HG02623 (cell line): ENCODE measurements at regions not wholly inside any gene's neighbourhood (a gene's known extent, or its start where the extent isn't known, plus 50 kb on each side); places are given as distances from the start of the nearest gene placed in this dataset.
"Not testable (repeated sequence)": the region's sequence is repeated elsewhere in the genome, so short reads cannot be mapped to it uniquely, and the experiment has no call there.

ENCODE experiments used
- ATAC-seq: cut with Tn5 transposase; IDR thresholded peaks from one replicate; pipeline ENCODE4 v1.9.1; 2021; ENCODE audit warnings: moderate library complexity; ENCODE audit not compliant: unreplicated experiment

GRCh38 chr14:51342226-51342625, 102.2 kb downstream of the TMX1 start:
- no peak for ATAC-seq

GRCh38 chr14:51351997-51352396, 112.0 kb downstream of the TMX1 start:
- no peak for ATAC-seq

DNA sequence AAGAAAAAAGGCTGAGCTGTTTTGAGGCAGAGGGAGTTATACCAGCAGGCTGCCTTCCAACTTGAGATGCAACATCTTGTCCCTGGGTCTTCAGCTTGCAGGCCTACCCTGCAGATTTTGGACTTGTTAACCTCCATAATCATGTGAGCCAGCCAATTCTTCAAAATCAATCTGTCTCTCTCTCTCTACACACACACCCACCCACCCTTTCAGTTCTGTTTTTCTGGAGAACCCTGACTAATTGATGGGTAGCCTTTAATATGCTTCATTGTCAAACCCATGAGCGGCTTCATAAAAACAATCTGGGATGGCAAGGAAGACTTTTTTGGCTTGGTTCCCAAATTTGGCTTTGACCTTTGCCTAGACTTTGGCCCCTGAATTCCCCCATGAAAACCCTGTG, 113.9 kb downstream of the TMX1 start:
- ATAC-seq: no peak

GRCh38 chr14:51354846-51355245, 114.8 kb downstream of the TMX1 start:
- ATAC-seq: no peak

DNA sequence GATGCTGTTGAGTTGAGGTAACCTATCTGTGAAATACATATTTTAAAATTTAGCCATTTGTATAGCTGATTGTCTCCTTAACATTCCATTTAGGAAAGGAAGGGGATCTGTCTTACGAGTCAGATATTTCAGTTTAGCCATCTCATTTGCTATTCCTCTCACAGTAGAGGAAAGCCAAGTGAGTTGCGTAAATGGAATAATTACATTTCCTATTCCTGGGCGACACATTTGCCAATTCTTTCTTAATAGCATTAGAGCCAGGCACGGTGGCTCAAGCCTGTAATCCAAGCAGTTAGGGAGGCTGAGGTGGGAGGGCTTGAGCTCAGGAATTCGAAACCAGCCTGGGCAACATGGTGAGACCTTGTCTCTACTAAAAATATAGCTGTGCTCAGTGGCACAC, 116.3 kb downstream of the TMX1 start:
- no peak for ATAC-seq

DNA sequence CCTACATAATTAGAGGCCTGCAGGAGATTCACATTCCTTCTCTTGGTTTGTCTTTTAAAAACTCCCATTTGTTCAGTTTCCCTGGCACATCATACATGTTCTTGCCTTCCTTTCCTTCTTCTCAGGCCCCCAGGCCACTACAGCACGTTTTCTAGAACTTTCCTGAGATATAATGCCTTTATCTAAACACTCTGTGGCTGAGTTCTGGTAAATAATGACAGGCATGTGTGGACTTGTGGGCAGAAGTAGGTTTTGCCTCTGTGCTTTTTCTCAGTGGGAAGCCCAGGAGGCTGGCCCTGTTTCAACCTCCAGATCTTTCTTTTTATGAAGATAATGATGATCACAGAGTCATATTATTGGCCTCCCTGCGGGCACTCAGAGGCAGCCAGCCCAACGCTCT, 117.2 kb downstream of the TMX1 start:
- ATAC-seq: no peak

DNA sequence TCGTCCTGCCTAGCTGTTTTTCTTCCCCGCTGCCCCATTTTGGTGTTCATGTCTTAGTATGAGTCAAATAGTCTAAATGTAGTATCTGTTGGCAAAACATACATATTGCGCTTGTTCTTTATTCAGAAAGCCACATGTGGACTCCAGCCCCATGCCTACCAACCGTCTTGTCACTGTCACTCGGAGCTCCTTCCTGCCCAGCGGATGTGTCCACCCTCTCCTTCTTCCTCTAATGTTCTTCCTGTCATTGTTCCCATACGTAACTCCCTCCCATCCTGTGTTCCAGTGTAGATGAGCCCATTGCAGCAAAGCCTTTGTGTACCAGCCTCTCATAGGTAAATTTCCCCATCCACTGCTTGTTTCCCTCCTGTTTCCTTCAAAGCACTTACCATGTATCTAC, 120.5 kb downstream of the TMX1 start:
- no peak for ATAC-seq

DNA sequence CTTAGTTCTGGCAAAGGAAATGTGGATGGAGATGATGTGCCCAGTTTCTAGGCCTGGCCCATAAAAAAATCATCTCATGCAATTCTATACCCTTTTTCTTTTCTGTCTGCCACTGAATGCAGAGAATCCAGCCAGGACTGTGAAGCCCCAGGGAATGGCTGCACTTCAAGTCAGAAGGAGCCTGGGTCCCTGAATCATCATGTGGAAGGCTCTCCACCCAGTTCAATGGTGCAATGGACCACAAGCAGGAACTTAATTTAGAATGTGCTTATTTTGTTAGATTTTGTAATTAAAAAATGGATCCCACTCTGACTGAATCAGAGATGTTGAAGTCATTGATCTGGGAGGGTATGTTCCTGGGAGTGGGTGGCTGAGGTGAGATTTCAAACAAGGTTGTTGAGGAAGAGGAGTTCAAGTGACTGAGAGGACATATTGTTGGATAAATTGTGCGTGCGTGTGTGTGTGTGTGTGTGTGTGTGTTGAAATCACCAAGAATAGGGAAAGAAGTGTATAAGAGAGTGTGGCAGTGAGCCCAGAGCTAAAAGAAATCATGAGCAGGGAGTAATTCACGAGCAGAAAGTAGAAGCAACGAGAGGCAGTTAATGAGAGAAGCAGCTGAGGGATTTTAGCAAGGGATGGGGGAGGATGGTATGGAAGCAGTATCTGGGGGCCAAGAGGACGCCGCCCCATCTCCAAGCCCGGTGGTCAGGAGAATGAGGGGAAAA, 125.4 kb downstream of the TMX1 start:
- ATAC-seq: no peak

- ATAC-seq: not testable (repeated sequence)
These were observed 126.4 kb downstream of the TMX1 start for GRCh38 chr14:51366460-51366859.

GRCh38 chr14:51366866-51367599, 127.0 kb downstream of the TMX1 start:
- ATAC-seq: not testable (repeated sequence)

DNA sequence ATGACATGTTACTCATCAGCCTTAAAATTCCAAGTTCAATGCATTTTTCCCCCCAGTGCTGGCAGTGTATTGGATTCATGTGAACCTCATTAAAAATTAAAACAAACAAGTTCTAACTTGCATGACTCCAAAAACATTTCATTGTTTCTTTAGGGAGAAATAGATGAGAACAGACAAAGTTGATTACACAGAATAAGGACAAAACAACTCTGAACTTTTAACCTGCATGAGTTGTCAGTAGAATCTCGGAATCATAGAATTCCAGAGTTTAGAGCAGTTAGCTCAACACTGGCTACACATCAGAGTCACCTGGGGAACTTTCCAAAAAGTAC, 127.5 kb downstream of the TMX1 start:
- no peak for ATAC-seq

- ATAC-seq: no peak
These were observed 128.7 kb downstream of the TMX1 start for GRCh38 chr14:51368721-51369163.

- ATAC-seq: no peak
These were observed 129.8 kb downstream of the TMX1 start for GRCh38 chr14:51369814-51370213.

- ATAC-seq: no peak
These were observed 130.8 kb downstream of the TMX1 start for GRCh38 chr14:51370758-51371386.

GRCh38 chr14:51377186-51377585, 137.1 kb downstream of the TMX1 start:
- not testable (repeated sequence) for ATAC-seq

- ATAC-seq: no peak
These were observed 142.5 kb downstream of the TMX1 start for GRCh38 chr14:51382506-51382905.

DNA sequence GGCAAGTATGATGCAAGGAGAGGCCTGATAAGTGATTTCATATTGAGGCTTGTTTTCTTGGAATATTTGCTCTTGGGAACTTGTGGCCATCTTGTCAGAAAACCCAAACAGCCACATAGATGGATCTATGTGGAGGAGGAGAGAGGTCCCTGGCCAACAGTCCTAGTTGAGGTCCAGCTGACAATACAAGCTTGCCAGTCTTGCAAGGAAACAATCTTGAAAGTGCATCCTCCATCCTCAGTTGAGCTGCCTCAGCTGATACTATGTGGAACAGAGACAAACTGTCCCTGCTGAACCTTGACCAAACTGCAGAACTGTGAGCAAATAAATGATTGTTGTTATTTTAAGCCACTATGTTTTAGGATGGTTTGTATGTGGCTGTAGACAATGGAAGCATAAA, 146.4 kb downstream of the TMX1 start:
- ATAC-seq: no peak

- ATAC-seq: no peak
These were observed 147.1 kb downstream of the TMX1 start for GRCh38 chr14:51386983-51387735.

- no peak for ATAC-seq
These were observed 152.4 kb downstream of the TMX1 start for GRCh38 chr14:51392416-51392815.

DNA sequence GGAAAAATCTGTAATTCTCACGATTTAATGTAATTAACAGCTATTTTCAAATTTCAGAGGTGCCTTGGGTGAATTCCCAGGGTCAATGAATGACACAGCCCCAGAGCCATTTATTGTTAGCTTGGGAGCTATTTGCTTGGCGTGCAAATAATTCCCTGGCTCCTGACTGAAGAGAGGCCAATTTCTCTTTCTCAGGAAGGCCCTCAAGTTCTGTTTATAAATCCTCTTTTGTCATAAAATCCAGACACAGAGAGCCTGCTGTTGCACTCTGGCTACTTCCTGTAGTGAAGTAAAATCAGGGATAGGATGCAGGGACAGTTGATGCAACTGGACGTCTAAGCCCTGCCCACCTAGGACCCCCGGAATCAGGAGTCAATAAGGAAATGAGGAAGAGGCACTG, 154.3 kb downstream of the TMX1 start:
- no peak for ATAC-seq

DNA sequence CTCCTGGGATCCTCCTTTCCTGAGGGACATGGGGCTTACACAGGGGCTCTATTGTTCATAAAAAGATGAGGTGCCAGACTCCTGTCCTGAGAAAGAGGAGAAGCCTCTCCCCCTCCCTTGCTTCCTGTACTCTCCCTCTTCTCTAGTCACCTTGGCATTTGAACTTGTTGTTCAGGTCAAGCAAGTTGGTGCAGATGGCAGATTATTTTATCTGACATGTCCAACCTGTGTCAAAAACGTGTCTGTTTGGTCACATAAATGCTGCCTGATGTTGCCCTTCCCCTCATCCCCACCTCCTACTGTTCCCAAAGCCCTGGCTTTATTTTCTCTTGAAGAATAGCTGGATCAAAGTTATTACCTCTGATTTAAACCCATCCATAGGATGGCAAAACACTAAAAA, 154.8 kb downstream of the TMX1 start:
- ATAC-seq: no peak
